ENCODE measurements at regions not wholly inside any gene's neighbourhood (a gene's known extent, or its start where the extent isn't known, plus 50 kb on each side); places are given as distances from the start of the nearest gene placed in this dataset.

DNA sequence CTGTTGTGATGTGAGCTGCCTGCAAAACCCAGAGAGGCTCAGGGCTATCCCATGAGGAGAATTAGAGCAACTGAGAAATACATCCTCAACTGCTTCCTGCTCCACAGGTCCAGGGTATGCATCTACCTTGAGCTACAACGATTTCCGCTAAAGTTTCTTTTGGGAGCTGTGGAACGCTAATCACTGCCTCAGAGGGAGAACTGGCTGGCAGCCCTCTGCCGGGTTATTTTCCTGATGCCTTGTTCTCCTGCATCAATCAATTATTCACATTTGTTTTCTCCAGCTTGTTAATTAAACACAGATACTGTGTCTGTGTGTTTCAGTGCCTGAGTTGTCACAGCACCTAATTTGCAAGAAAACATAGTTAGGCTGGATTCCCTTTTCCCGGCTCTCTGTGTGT is 211.1 kb upstream of the PLET1 start:
- no peaks in the 10 kb centered on the region for H3K36me3 Mint-ChIP-seq
- ATAC-seq (no peak), DNase-seq (no peak)
- no peaks in the 10 kb centered on the region for H3K9me3 Mint-ChIP-seq
- intact Hi-C loops (cut with micrococcal nuclease): no loop called here
- TF ChIP-seq, protein P1, sequence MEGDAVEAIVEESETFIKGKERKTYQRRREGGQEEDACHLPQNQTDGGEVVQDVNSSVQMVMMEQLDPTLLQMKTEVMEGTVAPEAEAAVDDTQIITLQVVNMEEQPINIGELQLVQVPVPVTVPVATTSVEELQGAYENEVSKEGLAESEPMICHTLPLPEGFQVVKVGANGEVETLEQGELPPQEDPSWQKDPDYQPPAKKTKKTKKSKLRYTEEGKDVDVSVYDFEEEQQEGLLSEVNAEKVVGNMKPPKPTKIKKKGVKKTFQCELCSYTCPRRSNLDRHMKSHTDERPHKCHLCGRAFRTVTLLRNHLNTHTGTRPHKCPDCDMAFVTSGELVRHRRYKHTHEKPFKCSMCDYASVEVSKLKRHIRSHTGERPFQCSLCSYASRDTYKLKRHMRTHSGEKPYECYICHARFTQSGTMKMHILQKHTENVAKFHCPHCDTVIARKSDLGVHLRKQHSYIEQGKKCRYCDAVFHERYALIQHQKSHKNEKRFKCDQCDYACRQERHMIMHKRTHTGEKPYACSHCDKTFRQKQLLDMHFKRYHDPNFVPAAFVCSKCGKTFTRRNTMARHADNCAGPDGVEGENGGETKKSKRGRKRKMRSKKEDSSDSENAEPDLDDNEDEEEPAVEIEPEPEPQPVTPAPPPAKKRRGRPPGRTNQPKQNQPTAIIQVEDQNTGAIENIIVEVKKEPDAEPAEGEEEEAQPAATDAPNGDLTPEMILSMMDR (IDR thresholded peaks at IDR 0.05): no peak
- peaks cover 9 to 13% of the 10 kb centered on the region in 2 donors for H3K27me3 Mint-ChIP-seq (ENCODE audit: low read depth in 2 of 2)
- Histone ChIP-seq H3K36me3 (ENCODE audit: control insufficient read depth, insufficient read depth, low read length) (no peaks in the 10 kb centered on the region), H3K9me3 (ENCODE audit: control insufficient read depth, insufficient read depth, low read length) (no peaks in the 10 kb centered on the region), H3K4me1 (ENCODE audit: control insufficient read depth, insufficient read depth, low read length) (no peaks in the 10 kb centered on the region), H3K27me3 (ENCODE audit: control insufficient read depth, insufficient read depth, low read length) (no peaks in the 10 kb centered on the region), H3K4me3 (ENCODE audit: low read length) (no peak overlapping the region), H3K27ac (ENCODE audit: low read length) (no peak overlapping the region)
- H3K27ac Mint-ChIP-seq: no peak overlapping the region
- 91% methylated on average over 5 of the region's 5 CpGs for WGBS (ENCODE audit: insufficient coverage)
- H3K4me1 Mint-ChIP-seq: no peaks in the 10 kb centered on the region
- no peak overlapping the region for H3K4me3 Mint-ChIP-seq

DNA sequence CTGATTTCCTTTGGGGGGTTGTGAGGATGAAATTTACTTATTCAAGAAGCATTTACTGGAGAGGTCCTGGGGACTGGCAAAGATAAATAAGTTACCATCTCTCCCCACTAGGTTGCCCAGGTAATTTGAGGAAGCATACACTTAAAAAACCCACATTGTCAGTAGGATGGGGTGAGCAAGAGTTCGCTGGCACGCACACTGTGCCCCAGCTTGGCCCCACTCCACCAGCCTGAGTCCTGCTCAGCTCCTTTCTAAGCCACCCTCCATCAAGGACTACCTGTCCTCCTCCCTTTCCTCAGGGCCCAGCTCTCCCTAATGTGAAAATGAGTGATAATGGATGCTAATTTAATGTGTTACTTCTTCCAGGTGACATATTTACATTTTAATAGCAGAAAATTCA is 216.5 kb upstream of the PLET1 start:
- ATAC-seq (no peak), DNase-seq (no peak)
- Histone ChIP-seq H3K27ac (ENCODE audit: low read length) (no peak overlapping the region), H3K27me3 (ENCODE audit: control insufficient read depth, insufficient read depth, low read length) (no peaks in the 10 kb centered on the region), H3K4me3 (ENCODE audit: low read length) (no peak overlapping the region), H3K9me3 (ENCODE audit: control insufficient read depth, insufficient read depth, low read length) (no peaks in the 10 kb centered on the region), H3K36me3 (ENCODE audit: control insufficient read depth, insufficient read depth, low read length) (no peaks in the 10 kb centered on the region), H3K4me1 (ENCODE audit: control insufficient read depth, insufficient read depth, low read length) (no peaks in the 10 kb centered on the region)
- Mint-ChIP-seq H3K9me3 (no peaks in the 10 kb centered on the region), H3K36me3 (no peaks in the 10 kb centered on the region), H3K4me1 (no peaks in the 10 kb centered on the region), H3K27me3 (ENCODE audit: low read depth in 2 of 2) (peaks cover 13 to 21% of the 10 kb centered on the region in 2 donors), H3K4me3 (no peak overlapping the region), H3K27ac (no peak overlapping the region)
- TF ChIP-seq, protein P1 (IDR thresholded peaks at IDR 0.05): no peak
- intact Hi-C loops (cut with micrococcal nuclease): no loop called here
- 89% methylated on average over 2 of the region's 2 CpGs for WGBS (ENCODE audit: insufficient coverage)

DNA sequence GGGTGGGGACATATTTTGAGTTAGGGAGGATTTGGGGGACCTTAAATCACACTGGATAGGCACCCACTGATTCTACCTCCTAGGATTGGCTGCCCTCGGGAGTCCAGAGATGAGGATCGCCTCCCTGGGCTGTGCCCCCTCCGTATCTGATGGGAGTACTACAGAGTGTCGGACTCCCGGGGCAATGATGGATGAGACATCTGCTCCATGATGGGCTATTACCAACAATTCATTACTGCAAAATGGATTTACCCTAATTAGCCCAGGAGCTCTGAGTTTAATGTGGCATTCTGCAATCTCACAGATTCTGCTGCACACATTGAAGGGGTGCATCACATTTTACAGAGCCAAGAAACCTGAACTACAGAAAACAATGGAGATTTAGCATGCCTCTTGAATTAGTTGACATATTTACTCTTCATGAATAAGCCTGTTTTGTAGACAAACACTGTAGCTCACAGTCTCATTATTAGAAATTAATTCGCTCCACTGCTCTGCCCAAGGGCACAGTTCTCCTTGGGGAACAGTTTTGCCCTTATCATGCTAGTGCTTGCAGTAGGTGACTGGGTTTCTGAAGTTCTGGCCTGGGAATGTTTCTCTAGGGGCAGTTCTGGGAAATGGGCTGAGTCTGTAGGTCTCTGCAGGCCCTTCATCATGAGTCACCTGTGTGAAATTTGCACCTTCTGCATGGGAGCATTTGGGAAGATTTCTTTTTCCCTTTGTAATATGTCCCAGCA is 217.1 kb upstream of the PLET1 start:
- TF ChIP-seq, protein P1 (IDR thresholded peaks at IDR 0.05): no peak
- no peak overlapping the region for H3K4me3 Mint-ChIP-seq
- H3K27ac ChIP-seq (ENCODE audit: low read length): no peak overlapping the region
- H3K36me3 ChIP-seq (ENCODE audit: control insufficient read depth, insufficient read depth, low read length): no peaks in the 10 kb centered on the region
- no peaks in the 10 kb centered on the region for H3K9me3 ChIP-seq (ENCODE audit: control insufficient read depth, insufficient read depth, low read length)
- H3K36me3 Mint-ChIP-seq: no peaks in the 10 kb centered on the region
- H3K27me3 Mint-ChIP-seq (ENCODE audit: low read depth in 2 of 2): peaks cover 13 to 21% of the 10 kb centered on the region in 2 donors
- no peaks in the 10 kb centered on the region for H3K4me1 Mint-ChIP-seq
- 92% methylated on average over 6 of the region's 6 CpGs for WGBS (ENCODE audit: insufficient coverage)
- no peak overlapping the region for H3K27ac Mint-ChIP-seq
- no peaks in the 10 kb centered on the region for H3K9me3 Mint-ChIP-seq
- H3K4me1 ChIP-seq (ENCODE audit: control insufficient read depth, insufficient read depth, low read length): no peaks in the 10 kb centered on the region
- no peak for DNase-seq
- H3K4me3 ChIP-seq (ENCODE audit: low read length): no peak overlapping the region
- no peaks in the 10 kb centered on the region for H3K27me3 ChIP-seq (ENCODE audit: control insufficient read depth, insufficient read depth, low read length)
- no peak for ATAC-seq
- intact Hi-C loops (cut with micrococcal nuclease): no loop called here

DNA sequence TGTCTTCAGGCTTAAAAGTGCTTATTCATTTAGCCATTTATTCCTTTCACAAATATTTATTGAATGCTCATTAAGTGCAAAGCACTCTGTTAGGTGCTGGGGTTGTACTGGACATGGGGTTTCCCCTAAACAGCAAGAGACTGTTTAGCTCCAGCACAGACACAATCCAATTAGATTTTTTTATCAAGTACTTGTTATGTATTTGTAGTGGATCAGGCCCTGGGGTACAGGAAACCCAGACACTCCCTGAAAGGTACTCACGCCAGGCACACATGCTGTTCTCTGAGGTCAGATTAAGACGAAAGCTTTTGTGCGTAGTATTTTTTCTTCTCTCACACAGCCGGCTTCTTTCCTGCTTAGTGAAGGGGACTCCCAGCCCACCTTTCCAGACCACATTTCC is 218.1 kb upstream of the PLET1 start:
- intact Hi-C loops (cut with micrococcal nuclease): no loop called here
- H3K9me3 ChIP-seq (ENCODE audit: control insufficient read depth, insufficient read depth, low read length): no peaks in the 10 kb centered on the region
- Mint-ChIP-seq H3K4me3 (no peak overlapping the region), H3K9me3 (no peaks in the 10 kb centered on the region), H3K27ac (no peak overlapping the region), H3K36me3 (no peaks in the 10 kb centered on the region), H3K4me1 (no peaks in the 10 kb centered on the region), H3K27me3 (ENCODE audit: low read depth in 2 of 2) (peaks cover 13 to 21% of the 10 kb centered on the region in 2 donors)
- ATAC-seq (no peak), DNase-seq (no peak)
- no peaks in the 10 kb centered on the region for H3K4me1 ChIP-seq (ENCODE audit: control insufficient read depth, insufficient read depth, low read length)
- no peaks in the 10 kb centered on the region for H3K27me3 ChIP-seq (ENCODE audit: control insufficient read depth, insufficient read depth, low read length)
- H3K4me3 ChIP-seq (ENCODE audit: low read length): no peak overlapping the region
- H3K36me3 ChIP-seq (ENCODE audit: control insufficient read depth, insufficient read depth, low read length): no peaks in the 10 kb centered on the region
- 91% methylated on average over 4 of the region's 4 CpGs for WGBS (ENCODE audit: insufficient coverage)
- no peak overlapping the region for H3K27ac ChIP-seq (ENCODE audit: low read length)
- TF ChIP-seq, protein P1 (IDR thresholded peaks at IDR 0.05): no peak

Data from natural killer cell (primary cell).